ENCODE measurements at regions not wholly inside any gene's neighbourhood (a gene's known extent, or its start where the extent isn't known, plus 50 kb on each side); places are given as distances from the start of the nearest gene placed in this dataset.

- H3K4me1 ChIP-seq (ENCODE audit: control insufficient read depth, insufficient read depth, low read length, poor library complexity, severe bottlenecking) = no peaks in the 10 kb centered on the region
- no peaks in the 10 kb centered on the region for H3K9me3 ChIP-seq (ENCODE audit: control insufficient read depth, low read length)
- H3K36me3 ChIP-seq (ENCODE audit: control insufficient read depth, insufficient read depth, low read length) = no peaks in the 10 kb centered on the region
- WGBS, 2 experiments (ENCODE audit: insufficient coverage in 2 of 2) = 81 to 82% methylated on average over 2 to 3 of the region's 4 CpGs
- H3K4me3 ChIP-seq (ENCODE audit: extremely low read depth, insufficient read depth, low read length, poor library complexity, severe bottlenecking) = no peak overlapping the region
- H3K27ac ChIP-seq (ENCODE audit: low read depth, low read length, severe bottlenecking) = no peak overlapping the region
Observed at GRCh38 chr13:60794751-60795150, 397.7 kb downstream of the TDRD3 start.

- WGBS, 2 experiments (ENCODE audit: insufficient coverage in 2 of 2) = 82 to 93% methylated on average over 4 to 5 of the region's 5 CpGs
- Histone ChIP-seq H3K36me3 (ENCODE audit: control insufficient read depth, insufficient read depth, low read length) (no peaks in the 10 kb centered on the region), H3K4me3 (ENCODE audit: extremely low read depth, insufficient read depth, low read length, poor library complexity, severe bottlenecking) (no peak overlapping the region), H3K4me1 (ENCODE audit: control insufficient read depth, insufficient read depth, low read length, poor library complexity, severe bottlenecking) (no peaks in the 10 kb centered on the region), H3K9me3 (ENCODE audit: control insufficient read depth, low read length) (no peaks in the 10 kb centered on the region), H3K27ac (ENCODE audit: low read depth, low read length, severe bottlenecking) (no peak overlapping the region)
Observed at GRCh38 chr13:60790620-60791019, 393.6 kb downstream of the TDRD3 start.

GRCh38 chr13:60788156-60788829 lies 391.3 kb downstream of the TDRD3 start:
- no peak overlapping the region for H3K27ac ChIP-seq (ENCODE audit: low read depth, low read length, severe bottlenecking)
- WGBS, 2 experiments (ENCODE audit: insufficient coverage in 2 of 2) = 93% methylated on average over 3 of the region's 3 CpGs; no CpG with 5 or more reads in 1 of the 2 experiments
- no peaks in the 10 kb centered on the region for H3K36me3 ChIP-seq (ENCODE audit: control insufficient read depth, insufficient read depth, low read length)
- H3K4me1 ChIP-seq (ENCODE audit: control insufficient read depth, insufficient read depth, low read length, poor library complexity, severe bottlenecking) = no peaks in the 10 kb centered on the region
- no peaks in the 10 kb centered on the region for H3K9me3 ChIP-seq (ENCODE audit: control insufficient read depth, low read length)
- H3K4me3 ChIP-seq (ENCODE audit: extremely low read depth, insufficient read depth, low read length, poor library complexity, severe bottlenecking) = no peak overlapping the region

GRCh38 chr13:60787083-60787482 lies 390.1 kb downstream of the TDRD3 start:
- no peaks in the 10 kb centered on the region for H3K36me3 ChIP-seq (ENCODE audit: control insufficient read depth, insufficient read depth, low read length)
- no peak overlapping the region for H3K4me3 ChIP-seq (ENCODE audit: extremely low read depth, insufficient read depth, low read length, poor library complexity, severe bottlenecking)
- no peak overlapping the region for H3K27ac ChIP-seq (ENCODE audit: low read depth, low read length, severe bottlenecking)
- H3K4me1 ChIP-seq (ENCODE audit: control insufficient read depth, insufficient read depth, low read length, poor library complexity, severe bottlenecking) = no peaks in the 10 kb centered on the region
- H3K9me3 ChIP-seq (ENCODE audit: control insufficient read depth, low read length) = no peaks in the 10 kb centered on the region

- Histone ChIP-seq H3K9me3 (ENCODE audit: control insufficient read depth, low read length) (peaks cover under 1% of the 10 kb centered on the region), H3K27ac (ENCODE audit: low read depth, low read length, severe bottlenecking) (no peak overlapping the region), H3K36me3 (ENCODE audit: control insufficient read depth, insufficient read depth, low read length) (no peaks in the 10 kb centered on the region), H3K4me1 (ENCODE audit: control insufficient read depth, insufficient read depth, low read length, poor library complexity, severe bottlenecking) (no peaks in the 10 kb centered on the region), H3K4me3 (ENCODE audit: extremely low read depth, insufficient read depth, low read length, poor library complexity, severe bottlenecking) (no peak overlapping the region)
Observed at GRCh38 chr13:60772726-60773125, 375.7 kb downstream of the TDRD3 start.

GRCh38 chr13:60765700-60766411 lies 368.8 kb downstream of the TDRD3 start:
- Histone ChIP-seq H3K36me3 (ENCODE audit: control insufficient read depth, insufficient read depth, low read length) (no peaks in the 10 kb centered on the region), H3K9me3 (ENCODE audit: control insufficient read depth, low read length) (no peaks in the 10 kb centered on the region), H3K4me1 (ENCODE audit: control insufficient read depth, insufficient read depth, low read length, poor library complexity, severe bottlenecking) (peaks cover 13% of the 10 kb centered on the region), H3K4me3 (ENCODE audit: extremely low read depth, insufficient read depth, low read length, poor library complexity, severe bottlenecking) (no peak overlapping the region), H3K27ac (ENCODE audit: low read depth, low read length, severe bottlenecking) (peak overlapping the region; percentile 86)
- 92 to 100% methylated on average over 2 of the region's 5 CpGs for WGBS, 2 experiments (ENCODE audit: insufficient coverage in 2 of 2)

- Histone ChIP-seq H3K9me3 (ENCODE audit: control insufficient read depth, low read length) (no peaks in the 10 kb centered on the region), H3K36me3 (ENCODE audit: control insufficient read depth, insufficient read depth, low read length) (no peaks in the 10 kb centered on the region), H3K27ac (ENCODE audit: low read depth, low read length, severe bottlenecking) (peak overlapping the region; percentile 80), H3K4me3 (ENCODE audit: extremely low read depth, insufficient read depth, low read length, poor library complexity, severe bottlenecking) (no peak overlapping the region), H3K4me1 (ENCODE audit: control insufficient read depth, insufficient read depth, low read length, poor library complexity, severe bottlenecking) (peaks cover 45% of the 10 kb centered on the region)
- WGBS, 2 experiments (ENCODE audit: insufficient coverage in 2 of 2) = 50 to 83% methylated on average over 2 of the region's 9 CpGs
Observed at GRCh38 chr13:60759499-60759898, 362.5 kb downstream of the TDRD3 start.

- no peaks in the 10 kb centered on the region for H3K9me3 ChIP-seq (ENCODE audit: control insufficient read depth, low read length)
- peaks cover 49% of the 10 kb centered on the region for H3K4me1 ChIP-seq (ENCODE audit: control insufficient read depth, insufficient read depth, low read length, poor library complexity, severe bottlenecking)
- peak overlapping the region; percentile 60 for H3K27ac ChIP-seq (ENCODE audit: low read depth, low read length, severe bottlenecking)
- no peaks in the 10 kb centered on the region for H3K36me3 ChIP-seq (ENCODE audit: control insufficient read depth, insufficient read depth, low read length)
- no peak overlapping the region for H3K4me3 ChIP-seq (ENCODE audit: extremely low read depth, insufficient read depth, low read length, poor library complexity, severe bottlenecking)
- WGBS, 2 experiments (ENCODE audit: insufficient coverage in 2 of 2) = 100% methylated on average over 1 of the region's 1 CpG; no CpG with 5 or more reads in 1 of the 2 experiments
Observed at GRCh38 chr13:60758637-60759036, 361.6 kb downstream of the TDRD3 start.

GRCh38 chr13:60757501-60758215 lies 360.6 kb downstream of the TDRD3 start:
- Histone ChIP-seq H3K4me1 (ENCODE audit: control insufficient read depth, insufficient read depth, low read length, poor library complexity, severe bottlenecking) (peaks cover 49% of the 10 kb centered on the region), H3K4me3 (ENCODE audit: extremely low read depth, insufficient read depth, low read length, poor library complexity, severe bottlenecking) (no peak overlapping the region), H3K27ac (ENCODE audit: low read depth, low read length, severe bottlenecking) (peak overlapping the region; percentile 60), H3K9me3 (ENCODE audit: control insufficient read depth, low read length) (no peaks in the 10 kb centered on the region), H3K36me3 (ENCODE audit: control insufficient read depth, insufficient read depth, low read length) (no peaks in the 10 kb centered on the region)
- 87 to 91% methylated on average over 6 of the region's 7 CpGs for WGBS, 2 experiments (ENCODE audit: insufficient coverage in 2 of 2)

- peaks cover 49% of the 10 kb centered on the region for H3K4me1 ChIP-seq (ENCODE audit: control insufficient read depth, insufficient read depth, low read length, poor library complexity, severe bottlenecking)
- no peaks in the 10 kb centered on the region for H3K36me3 ChIP-seq (ENCODE audit: control insufficient read depth, insufficient read depth, low read length)
- 55 to 78% methylated on average over 3 of the region's 5 CpGs for WGBS, 2 experiments (ENCODE audit: insufficient coverage in 2 of 2)
Observed at GRCh38 chr13:60756306-60756705, 359.3 kb downstream of the TDRD3 start.

More at GRCh38 chr13:60756306-60756705, 359.3 kb downstream of the TDRD3 start:
- Histone ChIP-seq H3K27ac (ENCODE audit: low read depth, low read length, severe bottlenecking) (peak overlapping the region; percentile 50), H3K4me3 (ENCODE audit: extremely low read depth, insufficient read depth, low read length, poor library complexity, severe bottlenecking) (no peak overlapping the region), H3K9me3 (ENCODE audit: control insufficient read depth, low read length) (no peaks in the 10 kb centered on the region)

Measured in mesodermal cell (in vitro differentiated cells).